Esophagus muscularis mucosa (tissue), 4 donors: ENCODE measurements at regions not wholly inside any gene's neighbourhood (a gene's known extent, or its start where the extent isn't known, plus 50 kb on each side); places are given as distances from the start of the nearest gene placed in this dataset.

Experiments
- DNase-seq: peaks from one replicate; pipeline ENCODE4 v3.0.0-alpha.2; 2017; ENCODE audit errors: extremely low spot score
- H3K27ac ChIP-seq, 4 donors: fragments of 200-600 bp; sonication (generic); replicated peaks in 1 of 4; 1 replicate in 3 of 4; 2 replicates in 1 of 4; pipeline ENCODE4 v1.5.1; 2016 to 2019; ENCODE audit warnings: mild to moderate bottlenecking in 1 of 4
- H3K27me3 ChIP-seq, 4 donors: fragments of 200-600 bp; sonication (generic); one replicate each; pipeline versions ENCODE4 v1.5.1 to v1.6.0; 2016 to 2019
- H3K36me3 ChIP-seq, 4 donors: fragments of 200-600 bp; sonication (generic); one replicate each; pipeline ENCODE4 v1.5.1; 2016 to 2019
- H3K4me1 ChIP-seq, 4 donors: fragments of 200-600 bp; sonication (generic); one replicate each; pipeline ENCODE4 v1.5.1; 2016 to 2019
- H3K4me3 ChIP-seq, 4 donors: fragments of 200-600 bp; sonication (generic); 1 replicate in 2 of 4; 2 replicates in 2 of 4; pipeline ENCODE4 v1.5.1; 2016 to 2019; ENCODE audit warnings: mild to moderate bottlenecking in 4 of 4, moderate library complexity in 1 of 4
- H3K9me3 ChIP-seq, 4 donors: fragments of 200-600 bp; sonication (generic); 1 replicate in 3 of 4; 2 replicates in 1 of 4; pipeline ENCODE4 v1.5.1; 2016 to 2019
- CTCF ChIP-seq, 3 experiments: fragments of 200-600 bp in 2 of 3; fragments of 450-650 bp in 1 of 3; sonication (generic) in 2 of 3; IDR thresholded peaks; one replicate each; pipeline ENCODE4 v1.5.1; 2017 to 2019; ENCODE audit warnings: antibody characterized with exemption in 3 of 3, mild to moderate bottlenecking in 2 of 3, moderate library complexity in 1 of 3
- EP300 ChIP-seq: sonication (generic); formaldehyde crosslinking; IDR thresholded peaks from one replicate; pipeline ENCODE4 v1.6.1; 2017; ENCODE audit warnings: antibody characterized with exemption
- POLR2A ChIP-seq: fragments of 450-650 bp; IDR thresholded peaks from one replicate; pipeline ENCODE4 v1.6.1; 2017; ENCODE audit warnings: antibody characterized with exemption, moderate library complexity, mild to moderate bottlenecking, low read depth
- POLR2AphosphoS5 ChIP-seq, 2 donors: sonication (generic); formaldehyde crosslinking; IDR thresholded peaks; one replicate each; pipeline ENCODE4 v1.6.1; 2017; ENCODE audit warnings: antibody characterized with exemption in 2 of 2
- WGBS: methylation state at CpG from one replicate; pipeline ENCODE4 v1.1.5; 2018; 5-methylcytosine and 5-hydroxymethylcytosine counted together
- intact Hi-C: fragments of 100-400 bp; cut with DNase I; formaldehyde crosslinking; loops from one replicate; pipeline ENCODE4 v1.15.1; 2023

- intact Hi-C loops = no loop called here
- 70% methylated on average over 15 of the region's 16 CpGs for WGBS
These were observed 764.7 kb upstream of the EEF2KMT start for GRCh38 chr16:5862103-5862840.

GRCh38 chr16:5861241-5861640 is 763.6 kb upstream of the EEF2KMT start:
- no peaks in the 10 kb centered on the region for H3K9me3 ChIP-seq
- H3K27me3 ChIP-seq = peaks cover 0 to 3% (median 0%) of the 10 kb centered on the region in 4 donors
- no peak overlapping the region for H3K4me3 ChIP-seq
- TF ChIP-seq POLR2A = no peak
- no peaks in the 10 kb centered on the region for H3K36me3 ChIP-seq
- H3K27ac ChIP-seq = no peak overlapping the region
- no peak for DNase-seq
- intact Hi-C loops = no loop called here
- no peaks in the 10 kb centered on the region for H3K4me1 ChIP-seq
- 76% methylated on average over 4 of the region's 5 CpGs for WGBS

More at GRCh38 chr16:5862103-5862840, 764.7 kb upstream of the EEF2KMT start:
- H3K27me3 ChIP-seq = peaks cover 0 to 3% (median 0%) of the 10 kb centered on the region in 4 donors
- no peaks in the 10 kb centered on the region for H3K4me1 ChIP-seq
- DNase-seq = no peak
- no peak for TF ChIP-seq CTCF (IDR thresholded peaks at IDR 0.05)
- no peak for TF ChIP-seq EP300
- no peak for TF ChIP-seq POLR2A
- TF ChIP-seq POLR2AphosphoS5 (IDR thresholded peaks at IDR 0.05) = no peak
- no peak overlapping the region for H3K4me3 ChIP-seq
- no peaks in the 10 kb centered on the region for H3K9me3 ChIP-seq
- no peaks in the 10 kb centered on the region for H3K36me3 ChIP-seq
- H3K27ac ChIP-seq = no peak overlapping the region

GRCh38 chr16:5858180-5858579 is 760.6 kb upstream of the EEF2KMT start:
- WGBS = 14% methylated on average over 4 of the region's 4 CpGs
- H3K36me3 ChIP-seq = no peaks in the 10 kb centered on the region
- peaks cover 0 to 5% (median 1%) of the 10 kb centered on the region in 4 donors for H3K9me3 ChIP-seq
- peaks cover 0 to 3% (median 0%) of the 10 kb centered on the region in 4 donors for H3K27me3 ChIP-seq
- no peak for DNase-seq
- H3K4me3 ChIP-seq = no peak overlapping the region
- H3K27ac ChIP-seq = no peak overlapping the region
- H3K4me1 ChIP-seq = no peaks in the 10 kb centered on the region
- intact Hi-C loops = no loop called here
- TF ChIP-seq POLR2A (no peak), POLR2AphosphoS5 (IDR thresholded peaks at IDR 0.05) (no peak)

- no peak overlapping the region for H3K27ac ChIP-seq
- 84% methylated on average over 5 of the region's 5 CpGs for WGBS
- no peak overlapping the region for H3K4me3 ChIP-seq
- peaks cover 0 to 3% (median 0%) of the 10 kb centered on the region in 4 donors for H3K27me3 ChIP-seq
- H3K4me1 ChIP-seq = no peaks in the 10 kb centered on the region
- peaks cover 0 to 5% (median 1%) of the 10 kb centered on the region in 4 donors for H3K9me3 ChIP-seq
- no peak for TF ChIP-seq EP300
- no peak for TF ChIP-seq POLR2AphosphoS5 (IDR thresholded peaks at IDR 0.05)
- TF ChIP-seq CTCF (IDR thresholded peaks at IDR 0.05) = no peak
- TF ChIP-seq POLR2A = no peak
- no peaks in the 10 kb centered on the region for H3K36me3 ChIP-seq
- intact Hi-C loops = no loop called here
- no peak for DNase-seq
These were observed 756.4 kb upstream of the EEF2KMT start for GRCh38 chr16:5854027-5854426.

- Histone ChIP-seq H3K9me3 (peaks cover 0 to 5% (median 1%) of the 10 kb centered on the region in 4 donors), H3K4me3 (no peak overlapping the region), H3K36me3 (no peaks in the 10 kb centered on the region), H3K27me3 (no peaks in the 10 kb centered on the region), H3K4me1 (no peaks in the 10 kb centered on the region), H3K27ac (no peak overlapping the region)
- TF ChIP-seq EP300 (no peak), POLR2AphosphoS5 (IDR thresholded peaks at IDR 0.05) (no peak), POLR2A (no peak), CTCF (IDR thresholded peaks at IDR 0.05) (no peak)
- WGBS = 62% methylated on average over 6 of the region's 6 CpGs
- intact Hi-C loops = no loop called here
- DNase-seq = no peak
These were observed 754.6 kb upstream of the EEF2KMT start for GRCh38 chr16:5852151-5852550.
